ENCODE measurements at regions not wholly inside any gene's neighbourhood (a gene's known extent, or its start where the extent isn't known, plus 50 kb on each side); places are given as distances from the start of the nearest gene placed in this dataset.
A peak's percentile ranks its signal among the peaks of the same experiment; 100 is the strongest.

DNA sequence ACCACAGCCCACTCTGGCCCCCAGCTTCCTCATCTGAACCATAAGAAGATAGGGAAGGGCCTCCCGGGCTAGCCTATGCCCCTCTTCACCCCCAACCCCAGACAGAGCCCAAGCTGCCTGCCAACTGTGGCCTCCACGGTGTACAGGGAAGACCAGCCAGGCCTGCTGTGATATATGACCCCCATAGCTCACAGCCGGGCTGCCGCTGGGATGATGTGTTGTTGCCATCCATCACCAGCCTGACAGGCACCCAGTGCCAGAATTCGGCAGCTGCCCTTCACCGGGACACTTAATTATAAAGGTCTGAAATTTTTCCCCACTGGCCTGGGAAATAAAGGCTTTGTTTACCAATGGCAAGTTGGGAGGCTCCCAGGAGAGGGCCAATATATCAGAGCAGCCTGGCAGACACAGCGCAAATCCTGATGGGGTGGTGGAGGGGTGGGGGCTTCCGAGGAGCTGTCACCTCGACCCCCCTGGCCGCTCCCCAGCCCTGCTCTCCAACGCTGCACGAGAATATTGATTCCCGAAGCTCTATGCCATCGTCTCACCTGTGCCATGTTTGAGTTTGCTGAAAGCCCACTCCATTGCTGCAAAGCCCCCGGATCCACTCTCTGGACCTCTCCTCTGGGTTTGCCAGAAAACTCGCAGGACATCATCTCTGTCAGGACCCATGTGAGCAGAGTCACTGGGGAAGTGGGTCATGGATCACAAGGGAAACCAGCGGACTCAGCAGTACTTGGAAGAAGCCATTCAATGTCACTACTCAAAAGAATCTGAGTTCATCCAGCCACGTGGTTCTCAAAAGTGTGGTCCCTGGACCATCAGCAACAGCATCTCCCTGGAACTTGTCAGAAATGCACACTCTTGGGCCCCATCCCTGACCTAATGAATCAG, 296.9 kb downstream of the MN1 start:
- intact Hi-C loops (cut with DNase I), result no loop called here
- H3K36me3 ChIP-seq (ENCODE audit: control insufficient read depth in 2 of 3, insufficient read depth in 3 of 3, low read length in 3 of 3), result no peaks in the 10 kb centered on the region
- no peak overlapping the region for H3K27ac ChIP-seq (ENCODE audit: low read depth in 2 of 2, low read length in 2 of 2)
- DNase-seq, result peak in 3 of 5 donors; percentile 15 to 24 (median 19)
- no peak overlapping the region for H3K4me3 ChIP-seq (ENCODE audit: low read length in 3 of 3)
- TF ChIP-seq, protein P1, sequence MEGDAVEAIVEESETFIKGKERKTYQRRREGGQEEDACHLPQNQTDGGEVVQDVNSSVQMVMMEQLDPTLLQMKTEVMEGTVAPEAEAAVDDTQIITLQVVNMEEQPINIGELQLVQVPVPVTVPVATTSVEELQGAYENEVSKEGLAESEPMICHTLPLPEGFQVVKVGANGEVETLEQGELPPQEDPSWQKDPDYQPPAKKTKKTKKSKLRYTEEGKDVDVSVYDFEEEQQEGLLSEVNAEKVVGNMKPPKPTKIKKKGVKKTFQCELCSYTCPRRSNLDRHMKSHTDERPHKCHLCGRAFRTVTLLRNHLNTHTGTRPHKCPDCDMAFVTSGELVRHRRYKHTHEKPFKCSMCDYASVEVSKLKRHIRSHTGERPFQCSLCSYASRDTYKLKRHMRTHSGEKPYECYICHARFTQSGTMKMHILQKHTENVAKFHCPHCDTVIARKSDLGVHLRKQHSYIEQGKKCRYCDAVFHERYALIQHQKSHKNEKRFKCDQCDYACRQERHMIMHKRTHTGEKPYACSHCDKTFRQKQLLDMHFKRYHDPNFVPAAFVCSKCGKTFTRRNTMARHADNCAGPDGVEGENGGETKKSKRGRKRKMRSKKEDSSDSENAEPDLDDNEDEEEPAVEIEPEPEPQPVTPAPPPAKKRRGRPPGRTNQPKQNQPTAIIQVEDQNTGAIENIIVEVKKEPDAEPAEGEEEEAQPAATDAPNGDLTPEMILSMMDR (IDR thresholded peaks at IDR 0.05; ENCODE audit: borderline replicate concordance, extremely low read depth, insufficient read depth), result no peak
- no peak for FAIRE-seq
- no peaks in the 10 kb centered on the region for H3K4me1 ChIP-seq (ENCODE audit: control insufficient read depth in 2 of 3, insufficient read depth in 2 of 3, low read depth in 1 of 3, low read length in 3 of 3)
- no peaks in the 10 kb centered on the region for H3K27me3 ChIP-seq (ENCODE audit: control insufficient read depth, insufficient read depth, low read length)
- no peak overlapping the region for H3K9ac ChIP-seq (ENCODE audit: low read length in 3 of 3)
- H3K9me3 ChIP-seq (ENCODE audit: control insufficient read depth in 2 of 3, insufficient read depth in 1 of 3, low read length in 3 of 3), result no peaks in the 10 kb centered on the region

DNA sequence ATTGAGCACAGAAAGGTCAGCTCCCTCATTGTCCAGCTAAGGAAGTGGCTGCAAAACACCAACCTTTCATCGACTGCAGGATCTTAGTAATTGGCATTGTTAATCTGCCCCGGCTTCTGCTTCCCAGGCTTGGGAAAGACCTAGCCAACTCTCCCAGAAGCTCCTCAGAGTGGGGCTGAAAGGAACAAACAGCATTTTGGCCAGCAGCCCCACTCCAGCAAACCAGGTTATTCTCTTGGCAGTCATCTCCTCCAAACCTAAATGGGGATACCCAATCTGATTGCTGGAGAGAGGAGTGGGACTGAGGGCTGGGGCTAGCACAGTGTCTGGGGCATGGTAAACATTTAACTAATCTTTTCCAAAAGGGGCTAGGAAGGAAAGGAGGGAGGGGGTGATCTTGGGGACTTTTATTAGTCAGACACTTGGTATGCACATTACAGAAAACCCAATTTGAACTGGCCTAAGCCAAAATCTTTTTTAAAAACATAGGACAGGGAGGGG, 294.4 kb downstream of the MN1 start:
- no peak overlapping the region for H3K27ac ChIP-seq (ENCODE audit: low read depth in 2 of 2, low read length in 2 of 2)
- peak in 1 of 5 donors; percentile 23 for DNase-seq
- no peak for FAIRE-seq

DNA sequence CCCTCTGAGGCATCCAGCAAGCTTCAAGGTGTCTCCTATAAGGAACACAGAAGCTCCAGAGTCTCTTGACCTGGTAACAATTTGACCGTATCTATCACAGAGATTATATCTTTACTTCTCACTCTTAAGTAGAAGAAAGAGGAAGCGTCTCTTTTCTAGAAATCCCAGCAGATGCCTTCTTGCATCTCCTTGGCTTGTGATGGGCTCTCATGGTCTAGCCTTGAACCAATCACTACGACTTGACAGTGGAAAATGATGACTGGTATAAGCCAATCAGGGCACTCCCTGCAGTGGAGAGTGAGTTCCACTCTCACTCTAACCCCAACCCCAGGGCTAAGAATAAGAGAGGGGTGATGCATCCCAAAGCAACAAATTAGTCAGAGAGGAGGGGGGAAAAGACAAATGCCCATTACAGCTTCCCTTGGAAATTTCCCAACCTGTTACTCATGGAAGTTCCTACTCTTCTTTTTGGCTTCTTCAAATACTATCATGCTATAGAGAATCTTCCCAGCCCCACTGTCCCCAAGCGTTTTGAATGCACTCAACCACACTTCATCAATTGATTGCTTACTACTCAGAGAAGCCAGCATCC, 293.5 kb downstream of the MN1 start:
- Histone ChIP-seq H3K27ac (ENCODE audit: low read depth in 2 of 2, low read length in 2 of 2) (no peak overlapping the region), H3K4me1 (ENCODE audit: control insufficient read depth in 2 of 3, insufficient read depth in 2 of 3, low read depth in 1 of 3, low read length in 3 of 3) (no peaks in the 10 kb centered on the region), H3K9me3 (ENCODE audit: control insufficient read depth in 2 of 3, insufficient read depth in 1 of 3, low read length in 3 of 3) (no peaks in the 10 kb centered on the region), H3K36me3 (ENCODE audit: control insufficient read depth in 2 of 3, insufficient read depth in 3 of 3, low read length in 3 of 3) (no peaks in the 10 kb centered on the region), H3K9ac (ENCODE audit: low read length in 3 of 3) (no peak overlapping the region), H3K4me3 (ENCODE audit: low read length in 3 of 3) (no peak overlapping the region), H3K27me3 (ENCODE audit: control insufficient read depth, insufficient read depth, low read length) (no peaks in the 10 kb centered on the region)
- FAIRE-seq, result no peak
- TF ChIP-seq, protein P1 (IDR thresholded peaks at IDR 0.05; ENCODE audit: borderline replicate concordance, extremely low read depth, insufficient read depth), result no peak
- intact Hi-C loops (cut with DNase I), result no loop called here
- DNase-seq, result no peak

More for the DNA sequence above, 294.4 kb downstream of the MN1 start:
- Histone ChIP-seq H3K4me3 (ENCODE audit: low read length in 3 of 3) (no peak overlapping the region), H3K9ac (ENCODE audit: low read length in 3 of 3) (no peak overlapping the region), H3K9me3 (ENCODE audit: control insufficient read depth in 2 of 3, insufficient read depth in 1 of 3, low read length in 3 of 3) (no peaks in the 10 kb centered on the region), H3K27me3 (ENCODE audit: control insufficient read depth, insufficient read depth, low read length) (no peaks in the 10 kb centered on the region), H3K36me3 (ENCODE audit: control insufficient read depth in 2 of 3, insufficient read depth in 3 of 3, low read length in 3 of 3) (no peaks in the 10 kb centered on the region), H3K4me1 (ENCODE audit: control insufficient read depth in 2 of 3, insufficient read depth in 2 of 3, low read depth in 1 of 3, low read length in 3 of 3) (no peaks in the 10 kb centered on the region)
- intact Hi-C loops (cut with DNase I), result no loop called here
- TF ChIP-seq, protein P1 (IDR thresholded peaks at IDR 0.05; ENCODE audit: borderline replicate concordance, extremely low read depth, insufficient read depth), result no peak

Data from kidney (tissue), 13 donors.